GM21526 (cell line): ENCODE measurements at regions not wholly inside any gene's neighbourhood (a gene's known extent, or its start where the extent isn't known, plus 50 kb on each side); places are given as distances from the start of the nearest gene placed in this dataset.
"Not testable (repeated sequence)": the region's sequence is repeated elsewhere in the genome, so short reads cannot be mapped to it uniquely, and the experiment has no call there.

ENCODE experiments used
- ATAC-seq: cut with Tn5 transposase; IDR thresholded peaks from one replicate; pipeline ENCODE4 v1.9.1; 2021; ENCODE audit warnings: moderate library complexity; ENCODE audit not compliant: unreplicated experiment, low FRiP score

- no peak for ATAC-seq
Observed at GRCh38 chr11:129503646-129504045, 128.0 kb downstream of the BARX2 start.

GRCh38 chr11:129505266-129505665, 129.6 kb downstream of the BARX2 start:
- no peak for ATAC-seq

- no peak for ATAC-seq
Observed at GRCh38 chr11:129508163-129508562, 132.5 kb downstream of the BARX2 start.

- ATAC-seq = no peak
Observed at GRCh38 chr11:129528296-129528695, 152.6 kb downstream of the BARX2 start.

GRCh38 chr11:129530154-129530895, 154.7 kb downstream of the BARX2 start:
- no peak for ATAC-seq

GRCh38 chr11:129533395-129533794, 157.7 kb downstream of the BARX2 start:
- ATAC-seq = no peak

GRCh38 chr11:129536338-129536737, 160.7 kb downstream of the BARX2 start:
- ATAC-seq = no peak

GRCh38 chr11:129538323-129538722, 162.7 kb downstream of the BARX2 start:
- no peak for ATAC-seq

- ATAC-seq = no peak
Observed at GRCh38 chr11:129543515-129544290, 168.1 kb downstream of the BARX2 start.

GRCh38 chr11:129544691-129545090, 169.0 kb downstream of the BARX2 start:
- no peak for ATAC-seq

GRCh38 chr11:129546266-129546665, 170.6 kb downstream of the BARX2 start:
- ATAC-seq = no peak

GRCh38 chr11:129557421-129557820, 181.8 kb downstream of the BARX2 start:
- ATAC-seq = no peak

GRCh38 chr11:129569007-129569406, 193.4 kb downstream of the BARX2 start:
- no peak for ATAC-seq

GRCh38 chr11:129572667-129573066, 197.0 kb downstream of the BARX2 start:
- not testable (repeated sequence) for ATAC-seq

- no peak for ATAC-seq
Observed at GRCh38 chr11:129573161-129573560, 197.5 kb downstream of the BARX2 start.

- ATAC-seq = no peak
Observed at GRCh38 chr11:129574431-129574830, 198.8 kb downstream of the BARX2 start.

GRCh38 chr11:129576652-129577051, 201.0 kb downstream of the BARX2 start:
- ATAC-seq = no peak

- no peak for ATAC-seq
Observed at GRCh38 chr11:129578006-129578405, 202.4 kb downstream of the BARX2 start.

- no peak for ATAC-seq
Observed at GRCh38 chr11:129580278-129580677, 204.6 kb downstream of the BARX2 start.

GRCh38 chr11:129584316-129584715, 208.7 kb downstream of the BARX2 start:
- ATAC-seq = no peak

- ATAC-seq = no peak
Observed at GRCh38 chr11:129589190-129589860, 213.7 kb downstream of the BARX2 start.
